ENCODE measurements at regions not wholly inside any gene's neighbourhood (a gene's known extent, or its start where the extent isn't known, plus 50 kb on each side); places are given as distances from the start of the nearest gene placed in this dataset.

DNA sequence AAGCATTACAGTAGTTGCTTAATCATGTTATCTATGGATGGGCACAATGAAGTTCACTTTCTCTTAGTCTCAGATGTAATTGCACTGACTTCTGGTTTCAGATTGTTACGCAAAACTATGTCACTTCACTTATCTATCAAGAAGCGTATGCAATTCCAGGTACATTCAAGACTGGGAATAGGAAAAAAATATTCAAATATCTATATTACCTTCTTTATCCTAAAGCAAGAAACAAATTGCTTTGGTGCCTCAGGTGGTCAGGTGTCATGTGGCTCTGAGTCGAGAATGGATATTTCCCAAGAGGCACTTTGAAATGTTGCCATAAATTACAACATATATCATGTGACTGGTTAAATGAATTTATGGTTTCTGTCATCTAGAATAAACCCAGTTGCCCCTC lies 318.6 kb downstream of the SS18 start:
- TF ChIP-seq, protein P1, sequence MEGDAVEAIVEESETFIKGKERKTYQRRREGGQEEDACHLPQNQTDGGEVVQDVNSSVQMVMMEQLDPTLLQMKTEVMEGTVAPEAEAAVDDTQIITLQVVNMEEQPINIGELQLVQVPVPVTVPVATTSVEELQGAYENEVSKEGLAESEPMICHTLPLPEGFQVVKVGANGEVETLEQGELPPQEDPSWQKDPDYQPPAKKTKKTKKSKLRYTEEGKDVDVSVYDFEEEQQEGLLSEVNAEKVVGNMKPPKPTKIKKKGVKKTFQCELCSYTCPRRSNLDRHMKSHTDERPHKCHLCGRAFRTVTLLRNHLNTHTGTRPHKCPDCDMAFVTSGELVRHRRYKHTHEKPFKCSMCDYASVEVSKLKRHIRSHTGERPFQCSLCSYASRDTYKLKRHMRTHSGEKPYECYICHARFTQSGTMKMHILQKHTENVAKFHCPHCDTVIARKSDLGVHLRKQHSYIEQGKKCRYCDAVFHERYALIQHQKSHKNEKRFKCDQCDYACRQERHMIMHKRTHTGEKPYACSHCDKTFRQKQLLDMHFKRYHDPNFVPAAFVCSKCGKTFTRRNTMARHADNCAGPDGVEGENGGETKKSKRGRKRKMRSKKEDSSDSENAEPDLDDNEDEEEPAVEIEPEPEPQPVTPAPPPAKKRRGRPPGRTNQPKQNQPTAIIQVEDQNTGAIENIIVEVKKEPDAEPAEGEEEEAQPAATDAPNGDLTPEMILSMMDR (IDR thresholded peaks at IDR 0.05; ENCODE audit: poor library complexity) = no peak
- TF ChIP-seq EZH2 (IDR thresholded peaks at IDR 0.05; ENCODE audit: borderline replicate concordance) (no peak), EZH2phosphoT487 (IDR thresholded peaks at IDR 0.05; ENCODE audit: low read depth, severe bottlenecking, unreplicated experiment) (no peak)
